ENCODE measurements at regions not wholly inside any gene's neighbourhood (a gene's known extent, or its start where the extent isn't known, plus 50 kb on each side); places are given as distances from the start of the nearest gene placed in this dataset.

DNA sequence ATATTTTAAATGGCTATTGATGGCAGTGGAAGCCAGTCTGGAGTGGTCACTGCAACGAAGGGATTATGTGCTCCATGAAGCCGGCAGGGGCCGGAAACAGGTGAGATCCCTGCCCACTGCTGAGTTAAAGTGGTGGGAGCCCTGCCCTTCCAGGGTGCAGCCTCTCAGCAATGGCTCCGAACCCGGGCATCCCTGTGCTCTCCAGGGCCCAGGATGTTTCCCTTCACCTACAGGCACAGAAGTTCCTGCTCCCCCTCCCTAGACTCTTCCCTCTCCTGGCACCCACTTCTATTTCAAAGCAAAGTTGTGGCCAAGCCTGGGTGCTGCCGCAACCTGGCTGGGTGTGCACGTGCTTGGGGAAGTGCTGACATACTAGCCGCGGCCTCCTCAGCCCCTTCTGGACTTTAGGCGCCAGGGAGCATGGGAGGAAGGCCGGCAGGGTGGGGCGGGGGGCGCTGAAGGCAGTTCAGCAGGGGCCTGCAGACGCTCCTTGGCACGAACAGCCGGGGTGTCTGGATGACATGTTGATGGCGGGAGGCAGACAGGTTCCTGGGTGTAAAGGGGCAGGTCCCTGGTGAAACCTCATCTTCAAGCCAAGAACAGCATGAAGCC lies 452.3 kb downstream of the HTR1B start:
- Histone ChIP-seq H3K9me3 (ENCODE audit: control insufficient read depth in 4 of 4, low read length in 3 of 4) (peaks cover 0 to 15% (median 6%) of the 10 kb centered on the region in 4 donors), H3K9ac (ENCODE audit: low read depth in 1 of 2, low read length in 2 of 2) (no peak overlapping the region), H3K4me1 (ENCODE audit: control insufficient read depth in 4 of 4, insufficient read depth in 4 of 4, low read length in 3 of 4) (no peaks in the 10 kb centered on the region), H3K27me3 (ENCODE audit: control insufficient read depth in 4 of 4, insufficient read depth in 4 of 4, low read length in 3 of 4) (no peaks in the 10 kb centered on the region), H3K27ac (ENCODE audit: low read depth in 1 of 2, low read length in 2 of 2) (no peak overlapping the region), H3K4me3 (ENCODE audit: low read depth in 1 of 3, low read length in 3 of 3) (no peak overlapping the region), H3K36me3 (ENCODE audit: control insufficient read depth in 4 of 4, insufficient read depth in 3 of 4, low read depth in 1 of 4, low read length in 3 of 4) (peaks cover 0 to 1% (median 0%) of the 10 kb centered on the region in 4 donors)
- 88% methylated on average over 17 of the region's 17 CpGs for WGBS
- TF ChIP-seq REST (IDR thresholded peaks at IDR 0.05) (no peak), JUND (IDR thresholded peaks at IDR 0.05) (no peak), TAF1 (conservative IDR thresholded peaks at IDR 0.05) (no peak), ZBTB33 (IDR thresholded peaks at IDR 0.05) (no peak), RAD21 (IDR thresholded peaks at IDR 0.05) (no peak), SP1 (IDR thresholded peaks at IDR 0.05) (no peak)
- TF ChIP-seq, protein P1, sequence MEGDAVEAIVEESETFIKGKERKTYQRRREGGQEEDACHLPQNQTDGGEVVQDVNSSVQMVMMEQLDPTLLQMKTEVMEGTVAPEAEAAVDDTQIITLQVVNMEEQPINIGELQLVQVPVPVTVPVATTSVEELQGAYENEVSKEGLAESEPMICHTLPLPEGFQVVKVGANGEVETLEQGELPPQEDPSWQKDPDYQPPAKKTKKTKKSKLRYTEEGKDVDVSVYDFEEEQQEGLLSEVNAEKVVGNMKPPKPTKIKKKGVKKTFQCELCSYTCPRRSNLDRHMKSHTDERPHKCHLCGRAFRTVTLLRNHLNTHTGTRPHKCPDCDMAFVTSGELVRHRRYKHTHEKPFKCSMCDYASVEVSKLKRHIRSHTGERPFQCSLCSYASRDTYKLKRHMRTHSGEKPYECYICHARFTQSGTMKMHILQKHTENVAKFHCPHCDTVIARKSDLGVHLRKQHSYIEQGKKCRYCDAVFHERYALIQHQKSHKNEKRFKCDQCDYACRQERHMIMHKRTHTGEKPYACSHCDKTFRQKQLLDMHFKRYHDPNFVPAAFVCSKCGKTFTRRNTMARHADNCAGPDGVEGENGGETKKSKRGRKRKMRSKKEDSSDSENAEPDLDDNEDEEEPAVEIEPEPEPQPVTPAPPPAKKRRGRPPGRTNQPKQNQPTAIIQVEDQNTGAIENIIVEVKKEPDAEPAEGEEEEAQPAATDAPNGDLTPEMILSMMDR (IDR thresholded peaks at IDR 0.05; ENCODE audit: low read depth, low read length, missing input control) = no peak
- no peak for DNase-seq (ENCODE audit: low spot score)

DNA sequence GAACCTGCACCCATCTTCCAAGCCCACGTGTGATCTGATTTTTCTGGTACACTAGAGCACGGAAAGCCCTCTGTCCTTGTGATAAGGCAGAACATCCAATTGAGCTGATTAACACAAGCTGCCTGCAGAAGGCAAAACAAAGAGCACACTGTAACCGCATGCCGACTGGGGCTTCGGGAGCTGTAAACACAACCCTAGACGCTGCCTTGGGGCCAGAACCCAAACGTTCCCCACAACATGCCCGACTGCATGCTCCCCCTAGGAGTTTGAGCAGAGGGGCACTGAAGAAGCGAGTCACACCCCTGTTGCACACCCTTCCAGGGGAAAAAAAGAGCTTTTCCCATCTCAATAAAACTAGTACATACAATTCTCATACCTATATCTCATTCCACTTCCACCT lies 470.7 kb downstream of the HTR1B start:
- H3K4me3 ChIP-seq (ENCODE audit: low read depth in 1 of 3, low read length in 3 of 3) = no peak overlapping the region
- no peak for DNase-seq (ENCODE audit: low spot score)
- no peaks in the 10 kb centered on the region for H3K27me3 ChIP-seq (ENCODE audit: control insufficient read depth in 4 of 4, insufficient read depth in 4 of 4, low read length in 3 of 4)
- no peaks in the 10 kb centered on the region for H3K4me1 ChIP-seq (ENCODE audit: control insufficient read depth in 4 of 4, insufficient read depth in 4 of 4, low read length in 3 of 4)
- no peak overlapping the region for H3K9ac ChIP-seq (ENCODE audit: low read depth in 1 of 2, low read length in 2 of 2)
- H3K9me3 ChIP-seq (ENCODE audit: control insufficient read depth in 4 of 4, low read length in 3 of 4) = no peaks in the 10 kb centered on the region
- 84% methylated on average over 9 of the region's 9 CpGs for WGBS
- no peak overlapping the region for H3K27ac ChIP-seq (ENCODE audit: low read depth in 1 of 2, low read length in 2 of 2)
- no peaks in the 10 kb centered on the region for H3K36me3 ChIP-seq (ENCODE audit: control insufficient read depth in 4 of 4, insufficient read depth in 3 of 4, low read depth in 1 of 4, low read length in 3 of 4)
- TF ChIP-seq, protein P2, sequence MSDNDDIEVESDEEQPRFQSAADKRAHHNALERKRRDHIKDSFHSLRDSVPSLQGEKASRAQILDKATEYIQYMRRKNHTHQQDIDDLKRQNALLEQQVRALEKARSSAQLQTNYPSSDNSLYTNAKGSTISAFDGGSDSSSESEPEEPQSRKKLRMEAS (IDR thresholded peaks at IDR 0.05) = no peak
- no peak for TF ChIP-seq GABPA (IDR thresholded peaks at IDR 0.05 in 1 of 2, conservative IDR thresholded peaks at IDR 0.05 in 1 of 2)
- no peak for TF ChIP-seq FOXA1 (IDR thresholded peaks at IDR 0.05)
- TF ChIP-seq, protein P3, sequence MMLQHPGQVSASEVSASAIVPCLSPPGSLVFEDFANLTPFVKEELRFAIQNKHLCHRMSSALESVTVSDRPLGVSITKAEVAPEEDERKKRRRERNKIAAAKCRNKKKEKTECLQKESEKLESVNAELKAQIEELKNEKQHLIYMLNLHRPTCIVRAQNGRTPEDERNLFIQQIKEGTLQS (IDR thresholded peaks at IDR 0.05) = no peak
- TF ChIP-seq RAD21 (IDR thresholded peaks at IDR 0.05) = no peak
- TF ChIP-seq, protein P1 (IDR thresholded peaks at IDR 0.05; ENCODE audit: low read depth, low read length, missing input control) = no peak
- no peak for TF ChIP-seq NR2F2 (IDR thresholded peaks at IDR 0.05)
- TF ChIP-seq EGR1 (IDR thresholded peaks at IDR 0.05; ENCODE audit: low read depth in 2 of 2) = no peak
- no peak for TF ChIP-seq FOXA2 (IDR thresholded peaks at IDR 0.05)
- TF ChIP-seq YY1 (IDR thresholded peaks at IDR 0.05) = no peak
- TF ChIP-seq HNF4G (IDR thresholded peaks at IDR 0.05) = no peak
- TF ChIP-seq RXRA (IDR thresholded peaks at IDR 0.05) = no peak
- TF ChIP-seq TAF1 (conservative IDR thresholded peaks at IDR 0.05) = no peak
- no peak for TF ChIP-seq SP1 (IDR thresholded peaks at IDR 0.05)
- TF ChIP-seq JUND (IDR thresholded peaks at IDR 0.05) = no peak
- TF ChIP-seq REST (IDR thresholded peaks at IDR 0.05) = no peak

All from liver (tissue), 8 donors.